AG10803 (cell line): ENCODE measurements at regions not wholly inside any gene's neighbourhood (a gene's known extent, or its start where the extent isn't known, plus 50 kb on each side); places are given as distances from the start of the nearest gene placed in this dataset.

Source experiments
- DNase-seq: peaks from one replicate; pipeline ENCODE4 v3.0.0; 2010; ENCODE audit warnings: low read depth
- H3K4me3 ChIP-seq: 2 replicates; pipeline ENCODE4 v1.5.1; 2011; ENCODE audit warnings: mild to moderate bottlenecking, low read length, control low read depth
- TF ChIP-seq, protein P1 (sequence below): conservative IDR thresholded peaks from 2 replicates; pipeline ENCODE4 v1.5.1; 2011; ENCODE audit warnings: mild to moderate bottlenecking, low read length, control low read depth, inconsistent platforms

DNA sequence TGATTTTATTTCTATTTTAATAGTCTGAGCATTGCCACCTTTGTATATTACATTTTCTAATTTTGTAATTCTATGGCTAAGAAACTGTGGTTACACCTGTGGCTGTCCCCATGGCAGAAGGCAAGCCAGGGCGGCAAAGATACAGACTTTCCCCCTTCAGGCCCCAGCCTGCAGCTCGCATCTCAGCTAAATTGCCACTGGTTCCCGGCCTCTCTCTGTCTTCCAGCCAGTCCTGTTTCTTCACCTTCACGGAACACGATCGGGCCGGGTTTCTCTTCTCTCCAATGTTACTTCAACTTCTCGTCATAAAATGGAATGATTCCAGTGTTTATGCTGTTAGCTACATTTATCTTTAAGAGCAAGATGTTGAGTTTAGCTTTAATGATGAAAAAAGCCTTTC, 124.5 kb upstream of the ZNF507 start:
- no peak for DNase-seq
- TF ChIP-seq, protein P1, sequence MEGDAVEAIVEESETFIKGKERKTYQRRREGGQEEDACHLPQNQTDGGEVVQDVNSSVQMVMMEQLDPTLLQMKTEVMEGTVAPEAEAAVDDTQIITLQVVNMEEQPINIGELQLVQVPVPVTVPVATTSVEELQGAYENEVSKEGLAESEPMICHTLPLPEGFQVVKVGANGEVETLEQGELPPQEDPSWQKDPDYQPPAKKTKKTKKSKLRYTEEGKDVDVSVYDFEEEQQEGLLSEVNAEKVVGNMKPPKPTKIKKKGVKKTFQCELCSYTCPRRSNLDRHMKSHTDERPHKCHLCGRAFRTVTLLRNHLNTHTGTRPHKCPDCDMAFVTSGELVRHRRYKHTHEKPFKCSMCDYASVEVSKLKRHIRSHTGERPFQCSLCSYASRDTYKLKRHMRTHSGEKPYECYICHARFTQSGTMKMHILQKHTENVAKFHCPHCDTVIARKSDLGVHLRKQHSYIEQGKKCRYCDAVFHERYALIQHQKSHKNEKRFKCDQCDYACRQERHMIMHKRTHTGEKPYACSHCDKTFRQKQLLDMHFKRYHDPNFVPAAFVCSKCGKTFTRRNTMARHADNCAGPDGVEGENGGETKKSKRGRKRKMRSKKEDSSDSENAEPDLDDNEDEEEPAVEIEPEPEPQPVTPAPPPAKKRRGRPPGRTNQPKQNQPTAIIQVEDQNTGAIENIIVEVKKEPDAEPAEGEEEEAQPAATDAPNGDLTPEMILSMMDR: no peak
- H3K4me3 ChIP-seq: no peak overlapping the region

DNA sequence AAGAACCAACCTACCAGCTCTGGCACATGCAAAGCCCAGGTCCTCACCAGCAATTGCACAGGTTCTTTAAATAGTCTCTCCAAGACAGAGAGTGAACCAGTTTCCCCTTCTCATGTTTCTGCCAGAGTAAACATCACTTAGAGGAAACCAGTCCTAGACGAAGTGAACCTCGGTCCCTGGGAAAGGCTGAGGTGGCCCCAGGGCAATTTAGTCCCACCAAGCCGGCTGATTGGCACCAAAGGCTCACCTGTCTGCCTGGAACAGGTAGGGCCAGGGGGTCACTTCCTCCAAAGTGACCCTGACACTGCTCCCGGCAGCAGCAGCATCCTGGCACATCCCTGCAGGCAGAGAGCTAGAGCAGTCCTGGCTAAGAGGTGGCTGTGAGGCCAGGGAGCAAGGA, 122.9 kb upstream of the ZNF507 start:
- TF ChIP-seq, protein P1: no peak
- DNase-seq: no peak
- no peak overlapping the region for H3K4me3 ChIP-seq

DNA sequence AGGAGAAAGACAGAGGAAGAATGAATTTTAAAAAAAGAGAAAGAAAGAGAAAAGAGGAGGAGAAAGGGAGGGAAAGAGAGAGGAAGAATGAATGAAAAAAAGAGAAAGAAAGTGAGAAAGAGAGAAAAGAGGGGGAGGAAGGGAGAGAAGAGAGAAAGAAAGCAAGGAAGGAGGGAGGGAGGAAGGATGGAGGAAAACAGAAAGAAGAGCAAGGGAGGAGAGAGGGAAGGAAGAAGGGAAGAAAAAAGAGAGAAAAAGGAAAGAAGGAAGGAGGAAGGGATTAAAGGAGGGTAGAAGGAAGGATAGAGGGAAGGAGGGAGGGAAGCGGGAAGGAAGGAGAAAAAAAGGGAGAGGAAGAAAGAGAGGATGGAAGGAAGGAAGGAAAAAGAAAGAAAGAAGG, 122.3 kb upstream of the ZNF507 start:
- no peak overlapping the region for H3K4me3 ChIP-seq
- TF ChIP-seq, protein P1: no peak
- no peak for DNase-seq

DNA sequence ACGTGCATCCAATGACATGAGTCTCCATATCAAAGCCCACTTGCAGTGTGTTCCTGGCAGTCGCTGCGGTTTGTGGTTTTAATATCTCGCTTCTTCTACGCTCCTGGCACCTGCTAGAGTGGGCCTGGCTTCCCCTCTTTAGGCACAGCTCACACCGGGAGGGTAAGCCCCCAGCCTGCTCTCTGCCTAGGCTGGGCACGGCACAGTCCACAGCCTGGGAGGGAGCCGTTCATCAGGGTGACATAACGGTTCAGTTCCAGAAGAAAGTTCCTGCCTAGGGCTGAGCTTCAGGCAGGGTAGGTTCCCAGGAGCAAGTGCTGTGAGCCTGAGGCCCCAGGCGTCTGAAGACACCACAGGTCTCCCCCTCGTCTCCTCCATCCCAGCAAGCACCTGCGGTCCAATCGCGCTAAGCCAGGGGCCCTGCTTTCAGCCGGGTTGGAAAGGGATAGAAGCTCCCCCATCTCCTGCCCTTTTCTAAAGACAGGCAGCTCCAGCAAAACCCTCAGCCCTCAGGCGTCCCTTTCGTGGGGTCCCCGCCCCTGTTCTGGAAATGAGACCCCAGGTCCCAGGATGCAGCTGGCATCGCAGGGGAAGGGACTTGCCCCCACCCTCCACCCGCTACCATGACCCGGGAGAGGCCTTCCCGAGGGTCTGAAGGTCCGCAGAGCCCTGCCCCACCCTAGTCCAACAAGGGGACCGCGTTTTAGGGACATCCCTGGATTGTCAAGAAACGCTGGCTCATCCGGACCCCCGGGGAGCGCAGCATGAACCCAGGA, 121.6 kb upstream of the ZNF507 start:
- H3K4me3 ChIP-seq: no peak overlapping the region
- TF ChIP-seq, protein P1: no peak
- DNase-seq: no peak

DNA sequence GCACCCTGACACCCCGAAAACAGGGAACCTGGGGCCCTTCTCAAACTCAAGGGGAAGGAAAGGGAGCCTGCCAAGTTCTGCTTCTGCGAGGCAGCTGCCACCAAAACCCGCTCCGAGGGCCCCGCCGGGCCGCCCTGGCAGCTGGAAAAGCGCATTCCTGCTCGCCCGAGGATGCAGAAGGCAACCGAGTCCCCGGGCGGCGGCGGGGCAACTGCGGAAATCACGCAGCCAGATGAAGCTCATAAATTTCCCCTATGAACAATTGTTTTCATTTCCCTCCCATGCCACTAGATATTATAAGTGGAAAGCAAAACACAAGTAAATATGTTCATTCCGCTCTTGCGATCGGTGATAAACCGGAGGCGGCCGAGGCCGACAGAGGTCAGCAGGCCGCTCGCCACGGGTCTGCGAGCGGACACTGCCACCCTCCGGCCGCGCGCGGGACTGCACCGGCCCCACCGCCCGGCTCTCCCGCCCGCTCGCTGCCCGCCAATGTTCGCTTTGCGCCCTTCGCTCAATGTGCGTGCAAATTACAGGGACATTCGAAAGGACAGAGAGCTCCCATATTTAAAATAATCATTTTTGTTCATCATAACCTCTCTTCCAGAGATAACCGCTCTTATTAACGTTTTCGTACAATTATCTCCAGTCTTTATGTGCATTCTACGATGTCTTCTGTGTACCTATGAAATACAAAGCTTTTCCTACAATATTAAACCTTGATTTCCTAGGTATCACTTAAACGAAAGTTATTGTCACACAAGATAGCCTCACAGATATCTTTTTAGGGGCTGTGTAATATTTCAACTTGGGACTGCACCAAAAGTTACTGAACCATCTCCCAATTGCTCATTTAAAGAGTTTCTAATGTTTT, 120.8 kb upstream of the ZNF507 start:
- peak; percentile 41 for DNase-seq
- TF ChIP-seq, protein P1: peak; percentile 57
- peak overlapping the region; percentile 36 for H3K4me3 ChIP-seq

DNA sequence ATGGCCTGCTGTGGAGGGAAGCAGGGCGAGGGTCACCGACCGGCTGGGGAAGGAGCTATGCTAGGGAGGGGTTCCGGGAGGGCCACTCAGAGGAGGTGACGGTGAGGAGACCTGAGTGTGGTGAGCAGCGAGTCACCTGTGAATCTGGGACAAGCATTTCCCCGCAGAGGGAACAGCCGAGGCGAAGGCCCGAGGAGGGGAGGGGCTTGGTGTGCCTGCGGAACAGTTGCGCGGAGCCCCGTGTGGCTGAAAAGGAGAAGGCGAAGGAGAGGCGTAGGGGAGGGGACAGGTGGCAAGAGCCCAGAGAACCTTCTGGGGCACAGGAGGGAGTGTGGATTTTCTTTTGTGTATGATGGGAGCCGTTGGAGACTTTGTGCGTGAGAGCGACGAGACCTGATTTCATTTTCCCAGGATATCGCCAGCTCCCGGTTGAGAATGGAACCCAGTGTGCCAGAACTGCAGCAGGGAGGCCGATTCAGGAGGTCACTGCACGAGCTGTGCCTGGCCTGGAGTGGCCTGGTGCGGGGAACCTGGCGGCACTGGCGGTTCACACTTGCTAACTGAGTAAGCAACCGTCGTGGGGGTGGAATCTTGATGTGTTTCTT, 117.7 kb upstream of the ZNF507 start:
- no peak overlapping the region for H3K4me3 ChIP-seq
- DNase-seq: no peak
- TF ChIP-seq, protein P1: no peak
